ENCODE measurements at regions not wholly inside any gene's neighbourhood (a gene's known extent, or its start where the extent isn't known, plus 50 kb on each side); places are given as distances from the start of the nearest gene placed in this dataset.

- TF ChIP-seq EP300 (IDR thresholded peaks at IDR 0.05) (no peak), CTCF (IDR thresholded peaks at IDR 0.05) (no peak)
Observed at GRCh38 chr15:47829667-47830066, 112.4 kb downstream of the SEMA6D start.
